ENCODE measurements at regions not wholly inside any gene's neighbourhood (a gene's known extent, or its start where the extent isn't known, plus 50 kb on each side); places are given as distances from the start of the nearest gene placed in this dataset.

GRCh38 chr3:159501029-159501428, 487.6 kb upstream of the IL12A start:
- Histone ChIP-seq H3K9me1 (ENCODE audit: control insufficient read depth, insufficient read depth, low read length) (no peaks in the 10 kb centered on the region), H3K9ac (ENCODE audit: insufficient read depth in 1 of 2, low read depth in 2 of 2, low read length in 2 of 2) (no peak overlapping the region), H3K4me1 (replicated peaks in 1 of 2; ENCODE audit: control insufficient read depth in 2 of 2, insufficient read depth in 2 of 2, low read length in 2 of 2) (no peaks in the 10 kb centered on the region), H3K36me3 (ENCODE audit: control insufficient read depth, insufficient read depth, low read length) (no peaks in the 10 kb centered on the region), H2AFZ (ENCODE audit: low read depth, low read length) (no peak overlapping the region), H3K4me2 (ENCODE audit: insufficient read depth, low read length) (no peak overlapping the region), H3K27me3 (ENCODE audit: control insufficient read depth in 2 of 2, insufficient read depth in 2 of 2, low read length in 2 of 2) (no peaks in the 10 kb centered on the region), H3K79me2 (ENCODE audit: control insufficient read depth, insufficient read depth, low read length) (no peaks in the 10 kb centered on the region), H3K4me3 (no peak overlapping the region), H3K9me3 (replicated peaks; ENCODE audit: control insufficient read depth, insufficient read depth, low read depth, low read length) (no peaks in the 10 kb centered on the region), H3K27ac (ENCODE audit: extremely low read depth, low read depth, low read length) (no peak overlapping the region), H4K20me1 (replicated peaks; ENCODE audit: control insufficient read depth, insufficient read depth, low read length) (no peaks in the 10 kb centered on the region)
- CTCF ChIA-PET (ENCODE audit: low intra/inter-chr PET ratio), result no interaction called here
- BruUV-seq (replicated peaks), result no TSS peak
- in situ Hi-C loops (cut with MboI), result no loop called here
- intact Hi-C loops (cut with micrococcal nuclease), result no loop called here
- WGBS (ENCODE audit: insufficient coverage, low coverage, missing lambda C conversion rate), result 0% methylated on average over 1 of the region's 1 CpG
- FAIRE-seq (no peak), ATAC-seq (no peak), DNase-seq (ENCODE audit: extremely low read depth in 1 of 4, low spot score in 3 of 4) (no peak)
- POLR2A ChIA-PET, result no interaction called here
- TF ChIP-seq ZBTB49 (CRISPR knock-in tag; IDR thresholded peaks at IDR 0.05; ENCODE audit: borderline replicate concordance) (no peak), SLC30A9 (CRISPR knock-in tag; IDR thresholded peaks at IDR 0.05) (no peak), NR3C1 (CRISPR knock-in tag; IDR thresholded peaks at IDR 0.05) (no peak), ZFP1 (CRISPR knock-in tag; IDR thresholded peaks at IDR 0.05) (no peak), EWSR1 (IDR thresholded peaks at IDR 0.05; ENCODE audit: borderline replicate concordance, low read depth, partially characterized antibody) (no peak), MLX (CRISPR knock-in tag; conservative IDR thresholded peaks at IDR 0.05) (no peak), ZNF318 (IDR thresholded peaks at IDR 0.05; ENCODE audit: borderline replicate concordance in 1 of 2, low read depth in 1 of 2) (no peak)
